Testis (tissue), 2 donors: ENCODE measurements at regions not wholly inside any gene's neighbourhood (a gene's known extent, or its start where the extent isn't known, plus 50 kb on each side); places are given as distances from the start of the nearest gene placed in this dataset.

Experiments used
- POLR2A ChIP-seq: fragments of 450-650 bp; IDR thresholded peaks from one replicate; pipeline ENCODE4 v1.6.1; 2017; ENCODE audit warnings: antibody characterized with exemption, mild to moderate bottlenecking, moderate library complexity
- TF ChIP-seq, protein P1 (sequence below), 3 experiments: fragments of 450-650 bp in 2 of 3; fragments of 200-600 bp in 1 of 3; sonication (generic) in 1 of 3; IDR thresholded peaks; one replicate each; pipeline ENCODE4 v1.5.1; 2016 to 2019; ENCODE audit warnings: antibody characterized with exemption in 3 of 3, mild to moderate bottlenecking in 2 of 3, moderate library complexity in 1 of 3

DNA sequence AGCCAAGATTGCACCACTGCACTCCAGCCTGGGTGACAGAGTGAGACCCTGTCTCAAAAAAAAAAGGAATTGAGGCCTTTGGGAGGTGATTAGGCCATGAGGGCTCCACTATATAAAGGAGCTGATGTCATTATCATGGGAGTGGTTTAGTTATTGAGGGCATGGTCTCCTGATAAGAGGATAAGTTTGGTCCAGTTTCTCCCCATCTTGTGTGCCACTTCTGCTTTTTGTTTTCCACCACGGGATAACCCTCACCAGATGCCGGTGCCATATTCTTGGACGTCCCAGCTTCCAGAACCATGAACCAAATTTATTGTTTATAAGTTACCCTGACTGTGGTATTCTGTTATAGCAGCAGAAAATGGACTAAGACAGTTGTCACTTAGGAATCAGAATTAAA lies 125.8 kb downstream of the C1D start:
- TF ChIP-seq, protein P1, sequence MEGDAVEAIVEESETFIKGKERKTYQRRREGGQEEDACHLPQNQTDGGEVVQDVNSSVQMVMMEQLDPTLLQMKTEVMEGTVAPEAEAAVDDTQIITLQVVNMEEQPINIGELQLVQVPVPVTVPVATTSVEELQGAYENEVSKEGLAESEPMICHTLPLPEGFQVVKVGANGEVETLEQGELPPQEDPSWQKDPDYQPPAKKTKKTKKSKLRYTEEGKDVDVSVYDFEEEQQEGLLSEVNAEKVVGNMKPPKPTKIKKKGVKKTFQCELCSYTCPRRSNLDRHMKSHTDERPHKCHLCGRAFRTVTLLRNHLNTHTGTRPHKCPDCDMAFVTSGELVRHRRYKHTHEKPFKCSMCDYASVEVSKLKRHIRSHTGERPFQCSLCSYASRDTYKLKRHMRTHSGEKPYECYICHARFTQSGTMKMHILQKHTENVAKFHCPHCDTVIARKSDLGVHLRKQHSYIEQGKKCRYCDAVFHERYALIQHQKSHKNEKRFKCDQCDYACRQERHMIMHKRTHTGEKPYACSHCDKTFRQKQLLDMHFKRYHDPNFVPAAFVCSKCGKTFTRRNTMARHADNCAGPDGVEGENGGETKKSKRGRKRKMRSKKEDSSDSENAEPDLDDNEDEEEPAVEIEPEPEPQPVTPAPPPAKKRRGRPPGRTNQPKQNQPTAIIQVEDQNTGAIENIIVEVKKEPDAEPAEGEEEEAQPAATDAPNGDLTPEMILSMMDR (IDR thresholded peaks at IDR 0.05) = no peak
- TF ChIP-seq POLR2A = no peak
